MCF 10A (cell line): ENCODE measurements at regions not wholly inside any gene's neighbourhood (a gene's known extent, or its start where the extent isn't known, plus 50 kb on each side); places are given as distances from the start of the nearest gene placed in this dataset.

Experiments used
- BruUV-seq: library from RNA; stranded (reverse); fragments of 400-500 nt; replicated peaks from 2 replicates; lab custom pipeline; 2021; lab: Mats Ljungman, UMichigan
- CTCF ChIA-PET: fragments of 300-600 bp; sonication (Branson Sonifier 250); formaldehyde crosslinking; extraction: SDS; loops from one replicate; lab custom pipeline; 2021; ENCODE audit warnings: antibody characterized with exemption, inconsistent platforms; lab: Yijun Ruan, JAX
- POLR2A ChIA-PET: fragments of 300-600, 350-650 bp; sonication (Branson Sonifier 250); formaldehyde crosslinking; extraction: SDS; loops from one replicate; lab custom pipeline; 2020; ENCODE audit warnings: antibody characterized with exemption, inconsistent platforms; lab: Yijun Ruan, JAX
- DNase-seq: peaks from one replicate; pipeline ENCODE4 v3.0.0-alpha.2; 2018; ENCODE audit not compliant: unreplicated experiment
- H3K27ac Mint-ChIP-seq: one replicate; pipeline ENCODE4 v1.8.0; 2022; ENCODE audit warnings: mild to moderate bottlenecking, low read depth, mixed read lengths; ENCODE audit not compliant: unreplicated experiment
- H3K27me3 Mint-ChIP-seq: one replicate; pipeline ENCODE4 v1.8.0; 2022; ENCODE audit warnings: mixed read lengths; ENCODE audit not compliant: insufficient read depth, unreplicated experiment
- H3K36me3 Mint-ChIP-seq: one replicate; pipeline ENCODE4 v1.8.0; 2022; ENCODE audit warnings: mild to moderate bottlenecking, moderate library complexity, mixed read lengths; ENCODE audit not compliant: insufficient read depth, unreplicated experiment
- H3K4me1 Mint-ChIP-seq: one replicate; pipeline ENCODE4 v1.8.0; 2022; ENCODE audit warnings: mixed read lengths; ENCODE audit not compliant: insufficient read depth, unreplicated experiment
- H3K4me3 Mint-ChIP-seq: one replicate; pipeline ENCODE4 v1.8.0; 2022; ENCODE audit warnings: mild to moderate bottlenecking, moderate library complexity, mixed read lengths; ENCODE audit not compliant: unreplicated experiment
- H3K9me3 Mint-ChIP-seq: one replicate; pipeline ENCODE4 v1.8.0; 2022; ENCODE audit warnings: mixed read lengths; ENCODE audit not compliant: unreplicated experiment
- CTCF ChIP-seq: fragments of 200-600 bp; IDR thresholded peaks from one replicate; pipeline ENCODE4 v1.8.0; 2022; ENCODE audit warnings: antibody characterized with exemption, mild to moderate bottlenecking; ENCODE audit not compliant: unreplicated experiment
- intact Hi-C: fragments of 100-400 bp; cut with micrococcal nuclease; formaldehyde crosslinking; loops from 2 replicates; pipeline ENCODE4 v1.14.1; 2022

- no peak for DNase-seq
- no TSS peak for BruUV-seq
- no peaks in the 10 kb centered on the region for H3K27me3 Mint-ChIP-seq
- ChIA-PET POLR2A (no interaction called here), CTCF (no interaction called here)
- no peaks in the 10 kb centered on the region for H3K4me1 Mint-ChIP-seq
- no peak overlapping the region for H3K27ac Mint-ChIP-seq
- no peak for TF ChIP-seq CTCF
- H3K36me3 Mint-ChIP-seq, result no peaks in the 10 kb centered on the region
- intact Hi-C loops, result no loop called here
- no peak overlapping the region for H3K4me3 Mint-ChIP-seq
- H3K9me3 Mint-ChIP-seq, result no peaks in the 10 kb centered on the region
These were observed 350.2 kb upstream of the FAT1 start for GRCh38 chr4:187073820-187074219.

GRCh38 chr4:187075514-187075913 lies 351.9 kb upstream of the FAT1 start:
- CTCF ChIA-PET, result no interaction called here
- no peak for DNase-seq
- TF ChIP-seq CTCF, result no peak
- H3K27ac Mint-ChIP-seq, result no peak overlapping the region
- BruUV-seq, result no TSS peak
- no peaks in the 10 kb centered on the region for H3K27me3 Mint-ChIP-seq
- intact Hi-C loops, result no loop called here
- POLR2A ChIA-PET, result no interaction called here
- no peaks in the 10 kb centered on the region for H3K36me3 Mint-ChIP-seq
- H3K9me3 Mint-ChIP-seq, result no peaks in the 10 kb centered on the region
- no peak overlapping the region for H3K4me3 Mint-ChIP-seq
- H3K4me1 Mint-ChIP-seq, result no peaks in the 10 kb centered on the region

DNA sequence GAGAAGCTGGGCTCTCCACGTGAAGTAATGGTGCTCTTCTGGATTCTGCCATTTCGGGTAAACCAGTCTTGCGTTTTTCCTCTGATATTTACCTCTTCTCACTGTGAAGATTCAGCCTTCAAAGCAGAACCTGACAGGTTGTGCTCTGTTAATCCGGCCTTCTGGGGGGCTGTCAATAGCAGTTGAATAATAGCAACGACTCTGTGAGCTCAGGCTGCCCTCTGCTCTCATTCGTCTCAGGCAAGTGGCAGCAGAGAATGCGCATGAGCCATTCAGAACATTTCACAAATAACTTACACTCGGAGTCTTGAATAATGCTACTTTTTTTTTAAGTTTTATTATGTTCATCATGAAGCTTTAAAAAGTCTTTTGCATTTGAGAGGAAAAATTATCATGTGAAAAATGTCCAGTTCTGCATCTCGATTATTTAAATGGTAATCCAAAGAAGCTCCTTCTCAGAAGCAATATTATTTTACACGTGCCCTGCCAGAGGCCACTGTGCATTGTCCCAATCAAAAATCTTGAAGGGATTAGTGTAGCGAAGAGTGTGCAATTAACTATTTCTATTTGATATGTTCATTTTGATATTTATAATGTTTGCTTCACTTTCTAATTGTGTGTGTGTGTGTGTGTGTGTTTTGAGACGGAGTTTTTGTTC lies 354.2 kb upstream of the FAT1 start:
- Mint-ChIP-seq H3K9me3 (no peaks in the 10 kb centered on the region), H3K36me3 (no peaks in the 10 kb centered on the region), H3K27me3 (no peaks in the 10 kb centered on the region), H3K4me3 (no peak overlapping the region), H3K4me1 (no peaks in the 10 kb centered on the region), H3K27ac (no peak overlapping the region)
- ChIA-PET POLR2A (no interaction called here), CTCF (interaction anchor here (0.6 kb wide), 1 partner anchor 9 kb away, joined by 3 read pairs; no protein-coding TSS in a partner anchor)
- intact Hi-C loops, result no loop called here
- no peak for TF ChIP-seq CTCF
- no TSS peak for BruUV-seq
- DNase-seq, result no peak

DNA sequence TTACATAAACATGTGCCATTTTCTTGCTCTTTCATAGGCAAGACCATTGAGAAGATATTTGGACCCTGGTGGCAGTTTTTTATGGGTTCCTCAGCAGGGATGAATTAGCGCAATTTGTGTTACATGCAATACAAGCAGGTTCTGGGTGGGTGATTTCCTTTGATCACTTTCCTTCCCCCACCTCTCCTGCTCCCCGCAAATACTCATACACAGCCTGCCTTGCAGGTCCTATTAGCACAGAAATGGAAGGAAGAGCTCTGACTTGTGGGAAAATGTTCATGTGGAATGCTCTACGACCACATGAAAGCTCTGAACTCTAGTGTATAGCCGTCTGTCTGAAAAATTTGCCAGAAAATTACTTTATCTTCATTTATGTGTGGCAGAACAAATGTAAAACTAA lies 361.0 kb upstream of the FAT1 start:
- Mint-ChIP-seq H3K27me3 (no peaks in the 10 kb centered on the region), H3K9me3 (no peaks in the 10 kb centered on the region), H3K4me3 (no peak overlapping the region), H3K36me3 (no peaks in the 10 kb centered on the region), H3K27ac (no peak overlapping the region), H3K4me1 (no peaks in the 10 kb centered on the region)
- TF ChIP-seq CTCF, result no peak
- BruUV-seq, result no TSS peak
- ChIA-PET CTCF (interaction anchor here (0.5 to 0.6 kb wide), 2 partner anchors 28 to 410 kb away, joined by 3 read pairs; no protein-coding TSS in a partner anchor), POLR2A (no interaction called here)
- no peak for DNase-seq
- intact Hi-C loops, result no loop called here
